PC-9 (cell line): ENCODE measurements at regions not wholly inside any gene's neighbourhood (a gene's known extent, or its start where the extent isn't known, plus 50 kb on each side); places are given as distances from the start of the nearest gene placed in this dataset.

Source experiments
- BruUV-seq: library from RNA; stranded (reverse); fragments of 400-500 nt; replicated peaks from 2 replicates; lab custom pipeline; 2021; lab: Mats Ljungman, UMichigan
- CTCF ChIA-PET: fragments of 300-600 bp; sonication (Branson Sonifier 250); formaldehyde crosslinking; loops from one replicate; lab custom pipeline; 2022; ENCODE audit warnings: antibody characterized with exemption; lab: Charles Lee
- POLR2A ChIA-PET: fragments of 300-600 bp; sonication (Branson Sonifier 250); formaldehyde crosslinking; loops from one replicate; lab custom pipeline; 2022; ENCODE audit warnings: antibody characterized with exemption; ENCODE audit not compliant: unreplicated experiment; lab: Charles Lee
- DNase-seq, 2 experiments: peaks; one replicate each; pipeline versions ENCODE4 v3.0.0 to v3.0.0-alpha.2; 2015 to 2022; ENCODE audit warnings: mixed read lengths in 1 of 2
- H2AFZ ChIP-seq: fragments of 200-600 bp; sonication (generic); 2 replicates; pipeline ENCODE4 v1.8.1; 2017; ENCODE audit warnings: antibody characterized with exemption
- H3F3A ChIP-seq: fragments of 200-600 bp; sonication (generic); 2 replicates; pipeline ENCODE4 v1.8.1; 2017; ENCODE audit warnings: antibody characterized with exemption, mild to moderate bottlenecking, low read depth; ENCODE audit not compliant: insufficient read depth
- H3K27ac ChIP-seq: fragments of 200-600 bp; sonication (generic); 2 replicates; pipeline ENCODE4 v1.6.1; 2016; ENCODE audit warnings: mixed run types
- H3K27me3 ChIP-seq: fragments of 200-600 bp; sonication (generic); 2 replicates; pipeline ENCODE4 v1.6.1; 2016; ENCODE audit warnings: low read depth, mixed run types; ENCODE audit not compliant: insufficient read depth
- H3K36me3 ChIP-seq: fragments of 200-600 bp; sonication (generic); 2 replicates; pipeline ENCODE4 v1.6.1; 2016; ENCODE audit warnings: low read depth, mixed run types
- H3K4me1 ChIP-seq: fragments of 200-600 bp; sonication (generic); replicated peaks from 2 replicates; pipeline ENCODE4 v1.6.1; 2016; ENCODE audit warnings: mixed run types; ENCODE audit not compliant: insufficient read depth
- H3K4me2 ChIP-seq: fragments of 200-600 bp; sonication (generic); 2 replicates; pipeline ENCODE4 v1.6.1; 2017; ENCODE audit warnings: mixed run types
- H3K4me3 ChIP-seq: fragments of 200-600 bp; sonication (generic); 2 replicates; pipeline ENCODE4 v1.6.1; 2016; ENCODE audit warnings: mixed run types
- H3K79me2 ChIP-seq: fragments of 200-600 bp; sonication (generic); 2 replicates; pipeline ENCODE4 v1.6.1; 2017; ENCODE audit warnings: low read depth, mixed run types
- H3K9me2 ChIP-seq: fragments of 200-600 bp; sonication (generic); 2 replicates; pipeline ENCODE4 v1.8.1; 2017; ENCODE audit warnings: mild to moderate bottlenecking; ENCODE audit not compliant: insufficient read depth
- H3K9me3 ChIP-seq: fragments of 200-600 bp; sonication (generic); 2 replicates; pipeline ENCODE4 v1.8.1; 2016; ENCODE audit warnings: low read depth; ENCODE audit not compliant: insufficient read depth
- H4K20me1 ChIP-seq: fragments of 200-600 bp; sonication (generic); 2 replicates; pipeline ENCODE4 v1.8.1; 2017; ENCODE audit not compliant: insufficient read depth
- EZH2 ChIP-seq: fragments of 200-600 bp; sonication (generic); IDR thresholded peaks from 2 replicates; pipeline ENCODE4 v1.8.0; 2017; ENCODE audit warnings: antibody characterized with exemption, low read depth
- intact Hi-C: fragments of 100-400 bp; cut with micrococcal nuclease; formaldehyde crosslinking; loops from one replicate; pipeline ENCODE4 v1.10.0; 2022; ENCODE audit not compliant: unreplicated experiment
- TF ChIP-seq, protein P1 (sequence below): fragments of 200-600 bp; sonication (generic); conservative IDR thresholded peaks from 2 replicates; pipeline ENCODE4 v1.6.1; 2017; ENCODE audit warnings: mixed run types, antibody characterized with exemption, mild to moderate bottlenecking, moderate library complexity

- Histone ChIP-seq H3K27me3 (no peaks in the 10 kb centered on the region), H3K27ac (no peak overlapping the region), H3K9me3 (no peaks in the 10 kb centered on the region), H4K20me1 (no peaks in the 10 kb centered on the region), H3K9me2 (no peaks in the 10 kb centered on the region), H3K36me3 (no peaks in the 10 kb centered on the region), H3K4me1 (peaks cover 27% of the 10 kb centered on the region), H3K79me2 (no peaks in the 10 kb centered on the region), H3K4me3 (no peak overlapping the region), H2AFZ (no peak overlapping the region), H3K4me2 (no peak overlapping the region), H3F3A (peaks cover 8% of the 10 kb centered on the region; the same call in 1 of the 2 replicates)
- TF ChIP-seq, protein P1, sequence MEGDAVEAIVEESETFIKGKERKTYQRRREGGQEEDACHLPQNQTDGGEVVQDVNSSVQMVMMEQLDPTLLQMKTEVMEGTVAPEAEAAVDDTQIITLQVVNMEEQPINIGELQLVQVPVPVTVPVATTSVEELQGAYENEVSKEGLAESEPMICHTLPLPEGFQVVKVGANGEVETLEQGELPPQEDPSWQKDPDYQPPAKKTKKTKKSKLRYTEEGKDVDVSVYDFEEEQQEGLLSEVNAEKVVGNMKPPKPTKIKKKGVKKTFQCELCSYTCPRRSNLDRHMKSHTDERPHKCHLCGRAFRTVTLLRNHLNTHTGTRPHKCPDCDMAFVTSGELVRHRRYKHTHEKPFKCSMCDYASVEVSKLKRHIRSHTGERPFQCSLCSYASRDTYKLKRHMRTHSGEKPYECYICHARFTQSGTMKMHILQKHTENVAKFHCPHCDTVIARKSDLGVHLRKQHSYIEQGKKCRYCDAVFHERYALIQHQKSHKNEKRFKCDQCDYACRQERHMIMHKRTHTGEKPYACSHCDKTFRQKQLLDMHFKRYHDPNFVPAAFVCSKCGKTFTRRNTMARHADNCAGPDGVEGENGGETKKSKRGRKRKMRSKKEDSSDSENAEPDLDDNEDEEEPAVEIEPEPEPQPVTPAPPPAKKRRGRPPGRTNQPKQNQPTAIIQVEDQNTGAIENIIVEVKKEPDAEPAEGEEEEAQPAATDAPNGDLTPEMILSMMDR = no peak
- no peak for TF ChIP-seq EZH2
- ChIA-PET CTCF (no interaction called here), POLR2A (no interaction called here)
- DNase-seq = no peak
- no TSS peak for BruUV-seq
- intact Hi-C loops = no loop called here
Measured at GRCh38 chr5:74032617-74033016, 406.6 kb downstream of the ARHGEF28 start.

DNA sequence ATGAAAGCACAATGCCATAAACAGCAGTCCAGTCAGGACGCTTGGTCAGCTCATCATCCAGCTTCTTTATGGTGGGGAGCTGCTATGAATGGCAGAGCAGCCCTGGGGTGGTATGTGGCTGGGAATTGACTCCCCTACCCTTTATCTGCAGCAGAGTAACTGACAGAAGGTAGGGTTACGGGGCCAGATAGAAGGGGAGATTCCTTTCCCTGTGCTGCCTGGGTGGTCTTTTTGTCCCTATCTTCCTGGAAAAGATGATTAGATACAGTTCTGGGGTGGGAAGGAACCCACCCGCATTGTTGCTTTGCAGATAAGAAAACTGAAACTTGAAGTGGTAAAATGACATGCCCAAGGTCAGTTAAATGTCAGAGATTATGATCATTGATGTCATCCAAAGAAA is 405.5 kb downstream of the ARHGEF28 start:
- ChIA-PET CTCF (no interaction called here), POLR2A (interaction anchor here (0.6 kb wide), 2 partner anchors 159 to 220 kb away, joined by 4 read pairs; no protein-coding TSS in a partner anchor)
- no TSS peak for BruUV-seq
- Histone ChIP-seq H3K4me3 (no peak overlapping the region), H3K27me3 (no peaks in the 10 kb centered on the region), H3F3A (peaks cover 8% of the 10 kb centered on the region; the same call in 1 of the 2 replicates), H4K20me1 (no peaks in the 10 kb centered on the region), H3K36me3 (no peaks in the 10 kb centered on the region), H3K9me2 (no peaks in the 10 kb centered on the region), H3K9me3 (no peaks in the 10 kb centered on the region), H3K27ac (no peak overlapping the region), H3K4me1 (peaks cover 24% of the 10 kb centered on the region), H2AFZ (no peak overlapping the region), H3K79me2 (no peaks in the 10 kb centered on the region), H3K4me2 (no peak overlapping the region)
- intact Hi-C loops = no loop called here
- TF ChIP-seq, protein P1 = no peak
- TF ChIP-seq EZH2 = no peak
- DNase-seq = no peak

DNA sequence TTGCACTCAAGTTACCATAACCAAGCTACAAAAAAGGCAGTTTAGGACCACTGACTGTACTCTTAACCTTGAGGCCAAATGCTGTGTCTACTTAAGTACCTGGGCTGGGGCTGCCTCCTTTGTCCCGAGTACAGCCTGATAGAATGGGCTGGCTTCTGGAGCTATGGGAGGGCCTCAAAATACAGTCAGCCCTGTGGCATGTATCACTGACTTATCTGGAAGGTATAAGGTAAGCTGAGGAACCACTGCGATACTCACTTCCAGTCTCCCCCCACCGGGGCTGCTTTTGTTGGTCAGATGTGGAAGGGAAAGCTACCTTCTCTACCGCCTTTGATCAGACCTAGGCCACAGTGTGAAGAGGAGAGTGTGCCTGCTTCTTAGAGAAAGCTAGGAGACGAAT is 404.8 kb downstream of the ARHGEF28 start:
- H3F3A ChIP-seq = peaks cover 2% of the 10 kb centered on the region; the same call in 1 of the 2 replicates
- H3K9me2 ChIP-seq = no peaks in the 10 kb centered on the region
- no peaks in the 10 kb centered on the region for H3K79me2 ChIP-seq
- no peak overlapping the region for H3K27ac ChIP-seq
- H3K36me3 ChIP-seq = no peaks in the 10 kb centered on the region
- H3K4me2 ChIP-seq = no peak overlapping the region
- no peak for DNase-seq
- POLR2A ChIA-PET = interaction anchor here (0.5 to 0.6 kb wide), 3 partner anchors 221 to 894 kb away, joined by 4 to 5 read pairs (median 4); no protein-coding TSS in a partner anchor
- CTCF ChIA-PET = interaction anchor here (0.6 kb wide), 1 partner anchor 35 kb away, joined by 3 read pairs; no protein-coding TSS in a partner anchor
- no TSS peak for BruUV-seq
- intact Hi-C loops = no loop called here
- TF ChIP-seq, protein P1 = no peak
- no peak for TF ChIP-seq EZH2
- no peaks in the 10 kb centered on the region for H3K27me3 ChIP-seq
- peaks cover 17% of the 10 kb centered on the region for H3K4me1 ChIP-seq
- H3K4me3 ChIP-seq = no peak overlapping the region
- no peaks in the 10 kb centered on the region for H4K20me1 ChIP-seq
- H2AFZ ChIP-seq = no peak overlapping the region
- no peaks in the 10 kb centered on the region for H3K9me3 ChIP-seq
